DND-41 (cell line): ENCODE measurements at regions not wholly inside any gene's neighbourhood (a gene's known extent, or its start where the extent isn't known, plus 50 kb on each side); places are given as distances from the start of the nearest gene placed in this dataset.

Source experiments
- EZH2 ChIP-seq: IDR thresholded peaks from 3 replicates; pipeline ENCODE4 v1.6.1; 2012; ENCODE audit warnings: borderline replicate concordance, low read depth, mild to moderate bottlenecking, moderate library complexity, low read length, inconsistent platforms; ENCODE audit not compliant: severe bottlenecking
- TF ChIP-seq, protein P1 (sequence below): IDR thresholded peaks from 2 replicates; pipeline ENCODE4 v1.5.1; 2012; ENCODE audit warnings: borderline replicate concordance, low read length, moderate library complexity, mild to moderate bottlenecking; ENCODE audit not compliant: poor library complexity, severe bottlenecking; ENCODE audit errors: extremely low read depth

GRCh38 chr2:161104054-161104553 is 56.1 kb upstream of the TANK start:
- TF ChIP-seq, protein P1, sequence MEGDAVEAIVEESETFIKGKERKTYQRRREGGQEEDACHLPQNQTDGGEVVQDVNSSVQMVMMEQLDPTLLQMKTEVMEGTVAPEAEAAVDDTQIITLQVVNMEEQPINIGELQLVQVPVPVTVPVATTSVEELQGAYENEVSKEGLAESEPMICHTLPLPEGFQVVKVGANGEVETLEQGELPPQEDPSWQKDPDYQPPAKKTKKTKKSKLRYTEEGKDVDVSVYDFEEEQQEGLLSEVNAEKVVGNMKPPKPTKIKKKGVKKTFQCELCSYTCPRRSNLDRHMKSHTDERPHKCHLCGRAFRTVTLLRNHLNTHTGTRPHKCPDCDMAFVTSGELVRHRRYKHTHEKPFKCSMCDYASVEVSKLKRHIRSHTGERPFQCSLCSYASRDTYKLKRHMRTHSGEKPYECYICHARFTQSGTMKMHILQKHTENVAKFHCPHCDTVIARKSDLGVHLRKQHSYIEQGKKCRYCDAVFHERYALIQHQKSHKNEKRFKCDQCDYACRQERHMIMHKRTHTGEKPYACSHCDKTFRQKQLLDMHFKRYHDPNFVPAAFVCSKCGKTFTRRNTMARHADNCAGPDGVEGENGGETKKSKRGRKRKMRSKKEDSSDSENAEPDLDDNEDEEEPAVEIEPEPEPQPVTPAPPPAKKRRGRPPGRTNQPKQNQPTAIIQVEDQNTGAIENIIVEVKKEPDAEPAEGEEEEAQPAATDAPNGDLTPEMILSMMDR, result no peak
- TF ChIP-seq EZH2, result no peak
